ENCODE measurements at regions not wholly inside any gene's neighbourhood (a gene's known extent, or its start where the extent isn't known, plus 50 kb on each side); places are given as distances from the start of the nearest gene placed in this dataset.

- Histone ChIP-seq H3K4me3 (no peak overlapping the region), H3K4me1 (replicated peaks) (no peaks in the 10 kb centered on the region), H3K27me3 (replicated peaks; ENCODE audit: insufficient read depth) (no peaks in the 10 kb centered on the region), H3K27ac (no peak overlapping the region), H3K36me3 (no peaks in the 10 kb centered on the region), H3K9me3 (no peaks in the 10 kb centered on the region)
- intact Hi-C loops (cut with DNase I), result no loop called here
- TF ChIP-seq POLR2A (IDR thresholded peaks at IDR 0.05) (no peak), CTCF (IDR thresholded peaks at IDR 0.05) (no peak), POLR2AphosphoS5 (IDR thresholded peaks at IDR 0.05) (no peak)
- no peak for DNase-seq (ENCODE audit: low spot score)
- 54% methylated on average over 8 of the region's 8 CpGs for WGBS
These were observed 1031.2 kb upstream of the TMEM132C start for GRCh38 chr12:127235761-127236160.

DNA sequence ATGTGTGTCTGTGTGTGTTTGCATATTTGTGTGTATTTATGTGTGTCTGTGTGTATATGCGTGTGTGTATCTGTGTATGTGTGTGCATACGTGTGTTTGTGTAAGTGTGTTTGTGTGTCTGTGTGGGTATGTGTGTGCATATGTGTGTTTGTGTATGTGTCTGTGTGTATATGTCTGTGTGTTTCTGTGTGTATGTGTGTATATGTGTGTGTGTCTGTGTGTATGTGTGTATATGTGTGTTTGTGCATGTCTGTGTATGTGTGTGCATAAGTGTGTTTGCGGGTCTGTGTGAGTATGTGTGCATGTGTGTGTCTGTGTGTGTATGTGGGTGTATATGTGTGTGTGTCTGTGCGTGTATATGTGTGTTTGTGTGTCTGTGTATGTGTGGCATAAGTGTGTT, 1030.5 kb upstream of the TMEM132C start:
- H3K27me3 ChIP-seq (replicated peaks; ENCODE audit: insufficient read depth), result peaks cover under 1% of the 10 kb centered on the region
- TF ChIP-seq POLR2A (IDR thresholded peaks at IDR 0.05) (no peak), CTCF (IDR thresholded peaks at IDR 0.05) (no peak)
- H3K36me3 ChIP-seq, result no peaks in the 10 kb centered on the region
- H3K27ac ChIP-seq, result no peak overlapping the region
- no peak for DNase-seq (ENCODE audit: low spot score)
- H3K4me1 ChIP-seq (replicated peaks), result no peaks in the 10 kb centered on the region
- H3K9me3 ChIP-seq, result no peaks in the 10 kb centered on the region
- WGBS, result 88% methylated on average over 4 of the region's 4 CpGs
- H3K4me3 ChIP-seq, result no peak overlapping the region
- intact Hi-C loops (cut with DNase I), result no loop called here

- intact Hi-C loops (cut with DNase I), result no loop called here
- no peaks in the 10 kb centered on the region for H3K36me3 ChIP-seq
- 89% methylated on average over 9 of the region's 9 CpGs for WGBS
- no peak overlapping the region for H3K4me3 ChIP-seq
- H3K27me3 ChIP-seq (replicated peaks; ENCODE audit: insufficient read depth), result peaks cover 5% of the 10 kb centered on the region
- no peak for DNase-seq (ENCODE audit: low spot score)
- H3K27ac ChIP-seq, result no peak overlapping the region
- TF ChIP-seq POLR2A (IDR thresholded peaks at IDR 0.05) (no peak), CTCF (IDR thresholded peaks at IDR 0.05) (no peak), POLR2AphosphoS5 (IDR thresholded peaks at IDR 0.05) (no peak)
- H3K4me1 ChIP-seq (replicated peaks), result no peaks in the 10 kb centered on the region
- H3K9me3 ChIP-seq, result no peaks in the 10 kb centered on the region
These were observed 1029.8 kb upstream of the TMEM132C start for GRCh38 chr12:127237151-127237550.

GRCh38 chr12:127238107-127238506, 1028.9 kb upstream of the TMEM132C start:
- no peak for DNase-seq (ENCODE audit: low spot score)

More at GRCh38 chr12:127238107-127238506, 1028.9 kb upstream of the TMEM132C start:
- no peak for TF ChIP-seq CTCF (IDR thresholded peaks at IDR 0.05)
- no peak for TF ChIP-seq POLR2AphosphoS5 (IDR thresholded peaks at IDR 0.05)
- no peak for TF ChIP-seq POLR2A (IDR thresholded peaks at IDR 0.05)
- Histone ChIP-seq H3K27me3 (replicated peaks; ENCODE audit: insufficient read depth) (peaks cover 5% of the 10 kb centered on the region), H3K9me3 (no peaks in the 10 kb centered on the region), H3K36me3 (no peaks in the 10 kb centered on the region), H3K27ac (no peak overlapping the region), H3K4me1 (replicated peaks) (no peaks in the 10 kb centered on the region), H3K4me3 (no peak overlapping the region)
- intact Hi-C loops (cut with DNase I), result no loop called here
- 79% methylated on average over 4 of the region's 4 CpGs for WGBS

Measured in prostate gland (tissue), 2 donors.